Lower lobe of right lung (tissue), 2 donors: ENCODE measurements at regions not wholly inside any gene's neighbourhood (a gene's known extent, or its start where the extent isn't known, plus 50 kb on each side); places are given as distances from the start of the nearest gene placed in this dataset.

Experiments
- ATAC-seq, 2 donors: fragments of 200-7000 bp; cut with Tn5 transposase; one replicate each; pipeline ENCODE4 v1.9.1; 2020 to 2022; ENCODE audit warnings: mild to moderate bottlenecking in 2 of 2, moderate library complexity in 2 of 2
- DNase-seq: peaks from one replicate; pipeline ENCODE4 v3.0.0-alpha.2; 2020
- H3K27ac ChIP-seq: fragments of 200-600 bp; one replicate; pipeline ENCODE4 v1.8.0; 2022
- H3K27me3 ChIP-seq: fragments of 200-600 bp; one replicate; pipeline ENCODE4 v1.8.0; 2022; ENCODE audit warnings: low read depth
- H3K36me3 ChIP-seq: fragments of 200-600 bp; one replicate; pipeline ENCODE4 v1.8.0; 2022; ENCODE audit warnings: mild to moderate bottlenecking
- H3K4me1 ChIP-seq: fragments of 200-600 bp; one replicate; pipeline ENCODE4 v1.8.0; 2022
- H3K4me3 ChIP-seq: fragments of 200-600 bp; one replicate; pipeline ENCODE4 v1.8.0; 2022; ENCODE audit warnings: mild to moderate bottlenecking
- H3K9me3 ChIP-seq: fragments of 200-600 bp; one replicate; pipeline ENCODE4 v1.8.0; 2022
- intact Hi-C: fragments of 100-400 bp; cut with DNase I; formaldehyde crosslinking; loops from one replicate; pipeline ENCODE4 v1.11.0; 2022
- TF ChIP-seq, protein P1 (sequence below): fragments of 200-600 bp; IDR thresholded peaks from one replicate; pipeline ENCODE4 v1.8.0; 2022; ENCODE audit warnings: antibody characterized with exemption, mild to moderate bottlenecking
- donor health status: DM: no; HTN: yes; CAD: no; lungs with severe emphysema.

DNA sequence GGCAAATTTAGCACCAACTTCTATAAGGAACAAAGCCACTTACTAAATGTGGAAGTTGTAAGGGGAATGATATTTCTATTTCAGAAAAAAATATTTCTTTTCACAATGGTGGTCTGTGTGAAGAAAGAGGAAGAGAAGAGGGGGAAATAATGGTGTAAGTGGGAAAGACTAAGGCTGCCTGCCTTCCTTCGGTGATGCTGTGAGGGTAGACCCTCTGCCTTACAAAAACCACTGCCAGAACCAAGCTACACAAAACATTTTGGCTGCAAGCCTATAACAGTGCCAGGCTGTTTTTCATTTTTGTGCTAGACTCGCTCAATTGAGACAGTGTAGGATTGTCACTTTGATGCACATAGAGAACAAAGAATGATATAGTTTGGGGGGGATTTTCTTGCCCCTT, 286.6 kb downstream of the ZEB2 start:
- no peaks in the 10 kb centered on the region for H3K27me3 ChIP-seq
- H3K9me3 ChIP-seq, result no peaks in the 10 kb centered on the region
- no peaks in the 10 kb centered on the region for H3K36me3 ChIP-seq
- no peak overlapping the region for H3K27ac ChIP-seq
- no peak overlapping the region for H3K4me3 ChIP-seq
- no peaks in the 10 kb centered on the region for H3K4me1 ChIP-seq
- DNase-seq (no peak), ATAC-seq (no peak)
- intact Hi-C loops, result no loop called here
- TF ChIP-seq, protein P1, sequence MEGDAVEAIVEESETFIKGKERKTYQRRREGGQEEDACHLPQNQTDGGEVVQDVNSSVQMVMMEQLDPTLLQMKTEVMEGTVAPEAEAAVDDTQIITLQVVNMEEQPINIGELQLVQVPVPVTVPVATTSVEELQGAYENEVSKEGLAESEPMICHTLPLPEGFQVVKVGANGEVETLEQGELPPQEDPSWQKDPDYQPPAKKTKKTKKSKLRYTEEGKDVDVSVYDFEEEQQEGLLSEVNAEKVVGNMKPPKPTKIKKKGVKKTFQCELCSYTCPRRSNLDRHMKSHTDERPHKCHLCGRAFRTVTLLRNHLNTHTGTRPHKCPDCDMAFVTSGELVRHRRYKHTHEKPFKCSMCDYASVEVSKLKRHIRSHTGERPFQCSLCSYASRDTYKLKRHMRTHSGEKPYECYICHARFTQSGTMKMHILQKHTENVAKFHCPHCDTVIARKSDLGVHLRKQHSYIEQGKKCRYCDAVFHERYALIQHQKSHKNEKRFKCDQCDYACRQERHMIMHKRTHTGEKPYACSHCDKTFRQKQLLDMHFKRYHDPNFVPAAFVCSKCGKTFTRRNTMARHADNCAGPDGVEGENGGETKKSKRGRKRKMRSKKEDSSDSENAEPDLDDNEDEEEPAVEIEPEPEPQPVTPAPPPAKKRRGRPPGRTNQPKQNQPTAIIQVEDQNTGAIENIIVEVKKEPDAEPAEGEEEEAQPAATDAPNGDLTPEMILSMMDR, result no peak

DNA sequence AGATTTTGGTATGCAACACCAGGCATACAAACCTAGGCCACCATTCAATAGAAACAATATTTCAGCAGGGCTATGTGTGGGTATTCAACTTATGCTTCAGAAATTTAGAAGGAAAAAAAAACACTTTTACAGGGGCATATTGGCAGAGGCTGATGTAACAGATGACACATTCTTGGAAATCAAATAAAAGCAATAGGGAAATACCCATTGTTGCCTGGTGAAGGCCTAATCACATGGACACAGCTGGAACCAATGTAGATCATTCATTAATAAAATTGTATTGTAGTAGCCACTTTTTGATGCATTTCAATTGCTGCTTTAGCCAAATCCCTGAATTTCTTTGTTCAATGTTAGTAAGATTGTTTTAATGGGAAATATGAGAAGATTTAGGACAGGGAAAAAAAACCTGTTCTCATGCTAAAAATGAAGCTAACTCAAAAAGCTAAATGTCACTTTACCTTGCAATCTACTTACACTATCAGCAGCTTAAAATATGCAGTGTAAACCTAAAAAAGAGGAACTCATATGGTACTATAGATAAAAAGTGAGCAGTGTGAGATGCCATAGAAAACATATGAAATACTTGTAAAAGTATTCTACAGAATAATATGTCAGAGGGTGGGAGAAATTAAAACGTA, 289.4 kb downstream of the ZEB2 start:
- TF ChIP-seq, protein P1, result no peak
- Histone ChIP-seq H3K27ac (no peak overlapping the region), H3K4me1 (no peaks in the 10 kb centered on the region), H3K27me3 (no peaks in the 10 kb centered on the region), H3K9me3 (no peaks in the 10 kb centered on the region), H3K4me3 (no peak overlapping the region), H3K36me3 (no peaks in the 10 kb centered on the region)
- intact Hi-C loops, result no loop called here
- DNase-seq (no peak), ATAC-seq (no peak)

DNA sequence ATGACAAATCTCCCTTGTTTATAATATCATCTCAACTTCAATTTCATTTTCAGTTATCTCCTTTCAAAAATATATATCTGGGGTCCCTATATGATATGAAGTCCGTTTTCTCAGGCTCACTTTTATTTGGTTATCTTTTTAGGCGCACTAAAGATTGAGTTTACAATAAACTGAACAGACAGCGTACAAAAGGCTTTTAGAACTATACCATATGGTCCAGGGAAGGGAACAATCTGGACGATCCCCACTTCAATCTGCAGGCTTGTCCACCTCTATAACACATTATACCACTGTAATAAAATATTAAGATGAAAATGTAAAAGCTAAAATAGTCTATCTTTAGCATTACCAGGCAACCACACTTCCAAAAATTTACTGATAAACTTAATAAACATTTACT, 289.9 kb downstream of the ZEB2 start:
- H3K27me3 ChIP-seq, result no peaks in the 10 kb centered on the region
- no peaks in the 10 kb centered on the region for H3K4me1 ChIP-seq
- no peak for DNase-seq
- intact Hi-C loops, result no loop called here
- no peak overlapping the region for H3K4me3 ChIP-seq
- H3K27ac ChIP-seq, result no peak overlapping the region
- H3K9me3 ChIP-seq, result no peaks in the 10 kb centered on the region
- no peaks in the 10 kb centered on the region for H3K36me3 ChIP-seq
- TF ChIP-seq, protein P1, result no peak
- ATAC-seq, result no peak

DNA sequence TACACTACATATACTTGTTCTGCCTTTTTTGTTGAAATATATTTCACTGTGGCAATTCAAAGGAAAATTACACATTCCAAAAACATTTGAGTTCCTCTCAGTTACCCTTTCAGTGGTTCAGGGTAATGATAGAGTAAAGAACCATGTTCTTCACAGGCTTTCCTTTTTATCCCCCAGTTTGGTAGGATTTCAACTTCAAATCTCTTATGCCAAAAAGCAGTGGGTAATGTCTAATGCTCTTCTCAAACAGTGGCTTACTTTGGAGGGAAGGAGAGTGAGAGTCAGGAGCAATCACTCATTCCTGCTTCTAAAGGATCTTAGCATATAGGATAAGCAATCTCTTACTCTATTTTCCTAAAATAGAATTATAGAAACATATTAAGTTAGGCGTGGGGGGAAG, 290.6 kb downstream of the ZEB2 start:
- TF ChIP-seq, protein P1, result no peak
- no peak for DNase-seq
- H3K27me3 ChIP-seq, result no peaks in the 10 kb centered on the region
- H3K4me3 ChIP-seq, result no peak overlapping the region
- H3K27ac ChIP-seq, result no peak overlapping the region
- no peaks in the 10 kb centered on the region for H3K9me3 ChIP-seq
- H3K4me1 ChIP-seq, result no peaks in the 10 kb centered on the region
- no peaks in the 10 kb centered on the region for H3K36me3 ChIP-seq
- intact Hi-C loops, result no loop called here
- no peak for ATAC-seq

DNA sequence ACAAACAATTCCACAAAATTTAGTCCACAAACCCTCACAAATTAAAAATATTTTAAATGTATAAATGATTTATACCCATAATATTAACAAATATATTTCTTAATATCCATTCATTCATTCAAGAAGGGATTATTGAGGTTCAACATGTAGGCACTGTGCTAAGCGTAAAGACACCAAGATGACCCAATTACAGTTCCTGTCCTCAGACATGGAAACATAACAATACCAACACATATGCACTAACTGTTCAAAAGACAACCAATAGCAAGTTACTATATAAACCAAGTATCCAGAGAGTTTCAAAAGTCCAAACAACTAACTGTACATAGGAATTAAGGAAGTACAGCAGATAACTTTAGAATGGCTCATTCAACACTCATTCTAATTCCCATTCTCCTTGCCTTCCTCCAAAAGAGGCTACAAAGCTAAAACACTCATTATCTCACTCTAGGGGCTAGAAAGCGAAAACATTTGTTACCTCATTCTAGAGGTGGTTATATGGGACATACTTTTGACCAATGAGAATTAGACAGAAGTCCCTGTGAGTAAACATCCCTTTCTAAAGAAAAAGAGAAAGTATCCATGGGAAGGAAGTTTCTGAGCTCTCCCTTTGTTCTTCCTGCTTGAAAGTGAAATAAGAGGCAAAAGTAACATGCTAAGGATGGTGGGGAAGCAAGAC, 292.4 kb downstream of the ZEB2 start:
- H3K9me3 ChIP-seq, result no peaks in the 10 kb centered on the region
- H3K4me3 ChIP-seq, result no peak overlapping the region
- H3K27ac ChIP-seq, result no peak overlapping the region
- no peaks in the 10 kb centered on the region for H3K27me3 ChIP-seq
- intact Hi-C loops, result no loop called here
- DNase-seq, result no peak
- H3K36me3 ChIP-seq, result no peaks in the 10 kb centered on the region
- TF ChIP-seq, protein P1, result no peak
- H3K4me1 ChIP-seq, result no peaks in the 10 kb centered on the region
- no peak for ATAC-seq
